OCI-LY3 (cell line): ENCODE measurements at regions not wholly inside any gene's neighbourhood (a gene's known extent, or its start where the extent isn't known, plus 50 kb on each side); places are given as distances from the start of the nearest gene placed in this dataset.

Experiments
- CTCF ChIP-seq: fragments of 200-600, 300-600 bp; sonication (generic); IDR thresholded peaks from 2 replicates; pipeline ENCODE4 v1.5.1; 2014; ENCODE audit warnings: antibody characterized with exemption, low read length, low read depth
- EZH2phosphoT487 ChIP-seq: fragments of 200-600 bp; shearing (Covaris generic); IDR thresholded peaks from 2 replicates; pipeline ENCODE4 v1.6.1; 2018; ENCODE audit warnings: antibody characterized with exemption, mixed run types, low read depth

GRCh38 chr7:115113776-115114175 lies 191.9 kb downstream of the MDFIC start:
- TF ChIP-seq CTCF = no peak
- no peak for TF ChIP-seq EZH2phosphoT487
